ENCODE measurements at regions not wholly inside any gene's neighbourhood (a gene's known extent, or its start where the extent isn't known, plus 50 kb on each side); places are given as distances from the start of the nearest gene placed in this dataset.
A peak's percentile ranks its signal among the peaks of the same experiment; 100 is the strongest.
"Not testable (repeated sequence)": the region's sequence is repeated elsewhere in the genome, so short reads cannot be mapped to it uniquely, and the experiment has no call there.

DNA sequence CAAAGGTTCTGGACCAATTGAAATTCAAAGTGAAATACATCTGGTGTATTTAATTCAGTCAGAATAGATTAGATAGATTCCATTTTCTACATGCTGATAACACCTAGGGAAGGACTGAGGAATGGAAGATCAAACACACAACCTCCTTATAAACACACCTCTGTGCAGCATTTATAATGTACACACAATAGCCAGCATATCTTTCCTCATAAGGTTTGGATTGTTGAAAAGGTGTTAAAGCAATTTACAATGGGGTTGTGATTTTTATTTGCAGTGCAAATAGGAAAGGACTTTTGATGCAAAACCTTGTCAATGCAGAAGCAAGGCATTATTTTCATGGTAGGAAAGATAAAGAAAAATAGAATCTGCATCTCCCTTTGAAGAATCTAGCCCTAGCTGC, 448.9 kb upstream of the KCNMB2 start:
- DNase-seq (ENCODE audit: low read depth in 2 of 2) = no peak

DNA sequence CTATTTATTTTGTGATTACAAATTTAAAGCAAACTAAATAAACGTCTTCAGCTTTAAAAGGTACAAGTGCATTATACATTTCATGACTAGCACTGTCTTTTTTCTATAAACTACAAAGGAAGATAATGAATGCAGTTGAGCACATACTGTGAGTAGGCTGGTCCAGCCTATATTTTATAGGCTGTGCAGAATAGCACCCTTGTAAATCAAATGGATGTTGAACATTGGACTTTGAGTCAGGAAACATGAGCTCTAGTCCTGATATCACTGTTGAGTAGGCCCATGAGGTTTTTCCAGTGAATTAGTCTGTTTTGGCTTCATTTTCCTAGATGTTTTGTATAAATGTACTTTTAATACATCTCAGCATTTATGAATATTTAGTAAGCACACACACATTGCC, 447.3 kb upstream of the KCNMB2 start:
- DNase-seq (ENCODE audit: low read depth in 2 of 2) = no peak

- DNase-seq (ENCODE audit: low read depth in 2 of 2) = no peak
Observed at GRCh38 chr3:178090899-178091298, 445.3 kb upstream of the KCNMB2 start.

GRCh38 chr3:178095522-178095921, 440.7 kb upstream of the KCNMB2 start:
- DNase-seq (ENCODE audit: low read depth in 2 of 2) = no peak

- DNase-seq (ENCODE audit: low read depth in 2 of 2) = no peak
Observed at GRCh38 chr3:178096955-178097354, 439.3 kb upstream of the KCNMB2 start.

- DNase-seq (ENCODE audit: low read depth in 2 of 2) = peak; percentile 86 to 87
Observed at GRCh38 chr3:178097576-178097975, 438.7 kb upstream of the KCNMB2 start.

DNA sequence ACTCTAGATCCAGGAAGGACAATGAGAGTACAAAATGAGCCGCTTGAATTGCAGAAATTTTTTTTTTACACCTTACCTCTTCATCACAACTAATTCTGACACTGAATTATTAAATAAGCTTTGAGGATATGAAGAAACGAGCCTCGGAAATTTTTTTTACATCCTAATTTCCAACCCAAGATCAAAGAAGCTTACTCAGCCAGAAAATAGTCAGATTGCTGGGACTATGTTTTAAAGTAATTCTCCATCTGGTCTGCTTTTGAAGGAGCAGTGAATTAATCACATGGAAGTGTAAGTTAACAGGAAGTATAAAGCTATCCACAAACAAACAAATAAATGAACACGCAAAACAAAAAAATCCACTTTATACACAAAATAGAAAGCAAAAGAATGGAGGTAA, 437.0 kb upstream of the KCNMB2 start:
- no peak for DNase-seq (ENCODE audit: low read depth in 2 of 2)

- DNase-seq (ENCODE audit: low read depth in 2 of 2) = no peak
Observed at GRCh38 chr3:178099862-178100261, 436.4 kb upstream of the KCNMB2 start.

GRCh38 chr3:178100908-178101307, 435.3 kb upstream of the KCNMB2 start:
- peak; percentile 50 to 57 for DNase-seq (ENCODE audit: low read depth in 2 of 2)

DNA sequence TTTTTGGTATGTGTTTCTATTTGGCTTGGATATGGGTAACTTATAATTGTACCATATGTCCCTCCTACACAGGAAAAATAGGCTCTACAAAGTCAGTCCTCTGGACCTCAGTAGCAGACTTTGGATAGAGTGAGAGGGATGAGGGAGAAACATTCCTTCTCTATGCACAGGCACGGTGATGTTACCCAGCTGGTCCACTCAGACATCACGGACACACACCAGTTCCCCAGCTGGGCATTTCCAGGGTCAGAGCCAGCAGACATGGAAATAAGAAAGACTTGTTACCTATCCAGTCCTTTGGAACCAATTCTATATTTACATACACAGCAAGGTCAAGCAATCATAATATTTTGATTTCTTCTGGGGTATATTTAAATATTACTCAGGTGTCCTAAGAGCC, 433.1 kb upstream of the KCNMB2 start:
- no peak for DNase-seq (ENCODE audit: low read depth in 2 of 2)

DNA sequence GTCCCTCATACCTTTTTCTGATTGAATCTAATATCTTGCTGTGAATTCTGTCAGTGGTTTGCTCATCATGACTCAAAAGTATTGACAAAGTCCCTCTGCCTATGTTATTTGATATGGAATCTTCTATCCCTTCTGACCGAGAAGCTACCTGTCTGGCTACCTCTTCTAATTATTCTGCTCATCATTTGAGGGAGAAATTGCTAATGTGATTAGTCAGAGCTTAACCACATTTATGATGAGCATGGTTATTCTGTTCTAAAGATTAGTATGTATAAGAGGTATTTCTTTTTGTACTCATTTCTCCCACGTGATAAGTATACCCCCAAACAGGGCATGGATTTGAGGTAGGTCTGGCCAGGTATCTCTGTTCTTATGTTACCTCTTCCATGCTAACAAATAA, 428.4 kb upstream of the KCNMB2 start:
- DNase-seq (ENCODE audit: low read depth in 2 of 2) = no peak

DNA sequence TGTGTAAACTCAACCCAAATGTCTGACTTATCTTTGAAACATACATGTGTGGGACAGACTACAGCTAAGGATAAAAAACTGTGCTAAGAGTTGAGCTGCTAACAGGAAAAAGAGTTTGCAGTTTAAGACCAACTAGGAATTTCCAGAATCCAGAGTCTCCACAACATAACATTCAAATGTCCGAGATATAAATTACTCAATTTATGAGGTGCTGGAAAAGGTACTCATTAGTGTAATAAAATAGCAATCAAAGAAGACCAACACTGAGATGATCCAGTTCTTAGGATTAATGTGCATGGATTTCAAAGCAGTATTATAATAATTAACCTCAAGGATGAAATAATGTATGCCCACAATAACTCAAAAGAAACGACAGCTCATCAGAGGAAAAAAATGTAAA, 426.5 kb upstream of the KCNMB2 start:
- DNase-seq (ENCODE audit: low read depth in 2 of 2) = peak; percentile 66

DNA sequence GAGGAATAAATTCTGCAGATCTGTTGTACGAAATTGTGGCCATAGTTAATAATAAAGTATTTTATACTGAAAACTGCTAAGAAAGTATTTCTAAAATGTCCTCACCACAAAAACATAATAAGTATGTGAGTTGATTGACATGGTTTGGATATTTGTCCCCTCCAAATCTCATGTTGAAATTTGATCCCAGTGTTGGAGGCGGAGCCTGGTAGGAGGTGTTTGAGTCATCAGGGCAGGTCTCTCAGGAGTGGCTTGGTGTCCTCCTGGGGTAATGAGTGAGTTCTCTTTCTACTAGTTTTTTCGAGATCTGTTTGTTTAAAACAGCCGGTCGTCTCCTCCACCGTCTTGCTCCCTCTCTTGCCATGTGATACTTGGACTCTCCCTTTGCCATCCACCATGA, 424.1 kb upstream of the KCNMB2 start:
- no peak for DNase-seq (ENCODE audit: low read depth in 2 of 2)

DNA sequence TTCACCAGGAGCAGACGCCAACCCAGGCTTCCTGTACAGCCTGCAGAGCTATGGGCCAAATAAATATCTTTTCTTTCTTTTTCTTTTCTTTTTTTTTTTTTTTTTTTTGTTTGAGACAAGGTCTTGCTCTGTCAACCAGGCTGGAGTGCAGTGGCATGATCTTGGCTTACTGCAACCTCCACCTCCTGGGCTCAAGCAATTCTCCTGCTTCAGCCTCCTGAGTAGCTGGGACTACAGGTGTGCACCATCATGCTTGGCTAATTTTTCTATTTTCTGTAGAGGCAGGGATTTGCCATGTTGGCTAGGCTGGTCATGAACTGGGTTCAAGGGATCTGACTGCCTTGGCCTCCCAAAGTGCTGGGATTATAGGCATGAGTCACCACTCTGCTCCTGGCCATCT, 423.7 kb upstream of the KCNMB2 start:
- not testable (repeated sequence) for DNase-seq (ENCODE audit: low read depth in 2 of 2)

DNA sequence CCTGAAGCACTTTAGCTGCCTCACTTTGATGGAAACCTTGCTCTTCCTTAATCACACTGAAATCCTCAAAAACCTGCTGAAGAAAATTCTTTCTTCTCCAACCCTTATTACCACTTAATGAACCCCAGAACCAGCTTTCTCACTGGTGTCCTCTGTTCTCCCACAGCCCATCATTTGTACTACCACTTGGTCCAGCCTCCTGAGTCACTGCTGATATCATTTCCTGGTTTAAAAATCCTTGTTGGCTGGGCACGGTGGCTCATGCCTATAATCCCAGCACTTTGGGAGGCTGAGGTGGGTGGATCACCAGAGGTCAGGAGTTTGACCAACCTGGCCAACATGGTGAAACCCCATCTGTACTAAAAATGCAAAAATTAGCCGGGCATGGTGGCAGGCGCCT, 418.6 kb upstream of the KCNMB2 start:
- no peak for DNase-seq (ENCODE audit: low read depth in 2 of 2)

- DNase-seq (ENCODE audit: low read depth in 2 of 2) = peak in 1 of 2 experiments; percentile 17
Observed at GRCh38 chr3:178119608-178120295, 416.5 kb upstream of the KCNMB2 start.

DNA sequence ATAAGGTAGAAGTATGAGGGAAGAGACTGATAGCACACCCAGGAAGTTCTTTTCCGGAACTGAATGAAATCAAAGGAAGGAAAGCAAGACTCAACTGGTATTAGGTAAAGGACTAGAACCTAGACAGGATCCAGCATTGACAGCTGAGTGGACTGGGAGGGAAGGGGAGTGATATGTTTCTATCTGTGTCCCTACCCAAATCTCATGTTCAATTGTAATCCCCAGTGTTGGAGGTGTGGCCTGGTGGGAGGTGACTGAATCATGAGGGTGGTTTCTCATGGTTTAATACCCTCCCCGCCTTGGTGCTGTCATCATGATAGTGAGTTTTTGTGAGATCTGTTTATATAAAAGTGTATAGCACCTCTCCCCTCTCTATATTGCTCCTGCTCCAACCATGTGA, 415.9 kb upstream of the KCNMB2 start:
- DNase-seq (ENCODE audit: low read depth in 2 of 2) = no peak

GRCh38 chr3:178126686-178127085, 409.6 kb upstream of the KCNMB2 start:
- no peak for DNase-seq (ENCODE audit: low read depth in 2 of 2)

DNA sequence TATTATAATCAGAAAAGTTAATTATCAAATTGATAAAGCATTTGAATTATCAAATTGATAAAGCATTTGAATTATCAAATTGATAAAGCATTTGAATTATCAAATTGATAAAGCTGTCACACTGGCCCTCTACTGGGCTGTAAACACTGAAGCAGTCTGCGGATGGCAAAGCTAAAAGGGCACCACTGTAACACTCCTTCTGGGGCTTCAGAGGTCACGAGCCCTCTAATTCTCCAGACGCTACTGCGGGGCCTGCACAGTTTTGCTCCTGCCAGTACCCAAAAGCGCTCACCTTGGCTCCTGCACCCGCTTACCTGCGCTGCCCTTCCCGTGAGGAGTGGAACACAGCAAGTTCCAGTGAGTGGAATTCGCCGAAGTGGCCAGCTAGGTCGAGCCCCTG, 409.0 kb upstream of the KCNMB2 start:
- no peak for DNase-seq (ENCODE audit: low read depth in 2 of 2)

DNA sequence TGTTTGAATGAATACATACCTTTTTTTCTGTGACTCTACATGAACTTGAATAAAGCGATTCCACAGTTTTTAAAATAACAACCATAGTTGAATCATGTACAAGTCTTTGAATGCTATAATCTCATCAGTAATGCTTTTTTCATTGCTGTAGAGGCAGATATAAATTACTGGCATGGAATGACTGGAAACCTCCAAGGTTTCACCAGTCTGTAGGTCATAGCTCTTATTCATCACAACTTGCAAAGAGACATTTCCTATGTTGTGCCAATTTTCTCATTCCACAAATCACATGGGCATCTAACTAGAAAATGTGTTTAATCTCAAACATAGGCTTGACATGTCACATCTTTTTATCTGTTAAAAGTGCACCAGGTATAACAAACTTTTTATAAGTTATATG, 407.1 kb upstream of the KCNMB2 start:
- no peak for DNase-seq (ENCODE audit: low read depth in 2 of 2)

- DNase-seq (ENCODE audit: low read depth in 2 of 2) = no peak
Observed at GRCh38 chr3:178131801-178132200, 404.4 kb upstream of the KCNMB2 start.

GRCh38 chr3:178137206-178137605, 399.0 kb upstream of the KCNMB2 start:
- DNase-seq (ENCODE audit: low read depth in 2 of 2) = no peak

- peak; percentile 29 to 42 for DNase-seq (ENCODE audit: low read depth in 2 of 2)
Observed at GRCh38 chr3:178137831-178138230, 398.4 kb upstream of the KCNMB2 start.

DNA sequence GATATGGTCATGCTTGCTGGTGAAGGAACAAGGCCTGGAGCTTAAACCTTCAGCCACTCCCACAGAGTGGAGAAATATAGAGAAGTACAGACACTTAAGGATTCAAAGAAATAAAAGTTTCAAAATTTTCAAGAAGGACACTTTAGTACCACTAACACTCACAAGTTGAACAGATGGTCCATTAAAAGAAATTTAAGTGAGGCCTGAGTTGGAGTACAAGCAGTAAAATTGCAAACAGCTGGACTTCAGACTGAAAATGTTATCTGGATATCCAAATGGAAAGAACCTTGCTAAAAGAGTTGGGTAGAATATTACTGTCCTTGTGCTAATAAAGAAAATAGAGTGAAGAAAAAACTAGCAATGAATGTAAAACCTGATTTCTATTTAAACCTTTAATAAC, 397.1 kb upstream of the KCNMB2 start:
- DNase-seq (ENCODE audit: low read depth in 2 of 2) = no peak

All from fibroblast of skin of left quadriceps (primary cell).